GM18498 (cell line): ENCODE measurements at regions not wholly inside any gene's neighbourhood (a gene's known extent, or its start where the extent isn't known, plus 50 kb on each side); places are given as distances from the start of the nearest gene placed in this dataset.

Source experiments
- ATAC-seq: cut with Tn5 transposase; IDR thresholded peaks from one replicate; pipeline ENCODE4 v1.9.1; 2021; ENCODE audit warnings: mild to moderate bottlenecking, moderate library complexity; ENCODE audit not compliant: unreplicated experiment

DNA sequence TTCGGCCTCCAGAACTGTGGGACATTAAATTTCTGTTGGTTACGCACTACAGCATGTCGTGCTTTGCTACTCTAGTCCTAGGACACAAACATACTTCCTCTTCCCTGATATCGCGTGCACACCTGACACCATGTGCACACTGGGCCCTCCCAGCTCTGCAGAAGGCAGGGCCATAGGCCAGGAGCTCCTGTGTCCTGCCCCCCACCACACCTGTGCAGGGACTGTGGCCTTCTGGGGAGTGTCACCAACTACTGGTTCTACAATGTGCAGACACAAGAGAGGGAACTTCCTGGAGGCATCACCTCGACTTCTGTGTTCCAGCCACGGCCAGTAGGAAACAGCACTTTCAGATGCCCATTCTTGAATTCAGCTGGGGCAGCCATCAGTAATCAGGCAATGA is 646.4 kb upstream of the MGMT start:
- ATAC-seq: no peak

DNA sequence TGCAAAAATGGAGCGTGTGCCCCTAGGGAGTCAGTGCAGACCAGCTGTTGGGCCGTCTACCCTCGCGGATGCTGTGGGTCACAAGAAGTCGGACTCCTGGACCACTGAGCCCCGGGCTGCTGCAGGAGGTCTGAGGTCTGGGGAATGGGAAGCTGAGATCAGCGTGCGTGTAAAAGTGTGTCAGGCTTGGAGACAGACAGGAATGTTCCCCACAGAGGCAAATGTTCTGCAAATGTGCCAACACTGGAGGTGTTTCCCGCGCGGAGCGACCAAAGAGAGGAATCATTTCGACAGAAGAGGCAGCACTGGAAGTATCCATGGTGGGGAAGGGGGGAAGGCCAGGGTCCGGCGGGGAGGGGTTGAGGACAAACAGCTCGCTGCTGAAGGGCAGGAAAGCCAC is 643.8 kb upstream of the MGMT start:
- no peak for ATAC-seq

DNA sequence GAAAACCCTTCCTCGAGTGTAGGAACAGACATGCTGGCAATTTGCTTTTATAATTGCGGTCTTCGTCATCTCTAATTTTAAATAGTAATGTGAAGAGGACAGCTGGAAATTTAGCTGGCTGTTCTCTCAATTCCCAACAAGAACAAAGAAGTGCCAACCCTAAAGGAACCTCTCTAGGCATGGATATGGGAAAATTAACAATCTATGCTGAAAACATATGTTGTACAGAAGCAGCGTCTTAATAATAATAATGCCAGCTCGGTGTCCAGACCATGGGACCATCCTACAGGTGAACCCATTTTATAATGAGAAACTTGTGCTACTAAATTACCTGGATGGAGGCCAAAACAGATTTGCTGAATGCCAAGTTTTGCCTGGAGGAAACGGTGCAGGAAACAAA is 641.4 kb upstream of the MGMT start:
- ATAC-seq: no peak

DNA sequence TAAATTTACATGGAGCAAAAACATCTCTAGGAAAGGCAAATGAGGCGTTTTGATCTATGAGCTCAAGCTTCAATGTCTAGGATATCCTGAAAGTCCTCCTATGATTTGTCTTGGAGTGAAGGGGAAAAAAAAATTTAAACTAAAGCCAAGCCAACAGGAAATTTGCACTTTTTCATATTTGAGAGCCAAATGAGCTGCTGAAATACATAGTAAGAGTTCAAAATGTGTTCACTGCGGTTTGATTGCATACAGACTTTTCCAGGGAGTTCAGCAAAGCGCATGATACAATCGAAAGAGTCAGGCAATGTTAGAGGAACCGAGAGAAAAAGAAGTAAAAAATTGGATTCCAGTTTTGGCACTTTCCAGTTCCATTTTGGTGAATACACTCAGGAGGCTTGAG is 633.4 kb upstream of the MGMT start:
- no peak for ATAC-seq

DNA sequence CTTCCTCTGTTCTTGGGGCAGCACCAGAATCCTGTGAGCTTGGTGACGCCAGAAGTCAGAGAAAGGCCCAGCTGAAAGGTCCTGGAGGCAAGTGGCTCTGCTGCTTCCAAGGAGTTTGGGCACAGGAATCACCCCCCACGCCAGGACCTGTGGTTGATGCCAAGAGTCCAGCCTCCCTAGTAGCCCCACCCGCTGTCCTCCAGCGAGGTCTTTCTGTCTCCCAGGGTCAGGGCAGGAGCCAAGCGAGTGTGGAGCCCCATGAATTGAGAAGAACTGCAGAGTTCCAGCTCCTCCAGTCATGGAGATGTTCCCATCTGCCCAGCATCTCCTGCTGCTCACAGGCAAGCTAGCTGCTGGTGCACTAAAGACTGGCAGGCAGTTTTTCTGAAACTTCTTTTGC is 631.7 kb upstream of the MGMT start:
- ATAC-seq: no peak

DNA sequence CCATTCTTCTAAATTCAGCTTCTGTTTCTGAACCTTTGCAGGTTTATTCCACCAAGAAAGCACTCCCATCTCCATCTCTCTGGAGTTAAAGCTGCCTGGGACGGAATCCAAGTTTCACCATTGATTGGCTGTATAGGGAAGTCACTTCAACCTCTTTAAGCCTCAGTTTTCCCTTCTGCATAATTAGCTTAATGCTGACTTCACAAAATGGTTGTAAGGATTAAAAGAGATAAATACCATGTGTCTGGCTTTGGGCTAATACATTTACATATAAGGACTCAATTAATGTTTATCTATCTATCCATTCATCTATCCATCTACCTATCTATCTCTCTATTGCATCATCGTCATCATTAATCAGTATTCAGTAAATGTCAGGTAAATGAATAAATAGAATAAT is 629.6 kb upstream of the MGMT start:
- ATAC-seq: no peak

DNA sequence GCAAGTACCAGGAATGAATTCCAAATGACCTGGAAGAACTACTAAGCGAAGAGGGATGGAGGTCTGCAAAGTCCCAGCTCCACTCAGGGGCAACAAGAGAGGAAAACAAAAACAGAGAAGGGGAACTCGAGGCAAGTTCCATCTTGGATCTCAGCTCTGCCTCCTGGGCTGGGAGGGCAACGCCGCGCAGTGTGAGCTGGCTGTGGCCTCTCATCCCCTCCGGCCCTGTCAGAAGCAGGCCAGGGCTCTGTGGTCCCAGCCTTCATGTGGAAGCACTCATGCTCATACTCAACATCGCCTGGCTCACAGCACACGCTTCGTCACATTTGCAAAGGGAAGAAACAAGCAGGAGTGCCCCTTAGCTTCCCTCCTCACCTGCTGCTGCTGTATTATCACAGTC is 627.9 kb upstream of the MGMT start:
- ATAC-seq: no peak

DNA sequence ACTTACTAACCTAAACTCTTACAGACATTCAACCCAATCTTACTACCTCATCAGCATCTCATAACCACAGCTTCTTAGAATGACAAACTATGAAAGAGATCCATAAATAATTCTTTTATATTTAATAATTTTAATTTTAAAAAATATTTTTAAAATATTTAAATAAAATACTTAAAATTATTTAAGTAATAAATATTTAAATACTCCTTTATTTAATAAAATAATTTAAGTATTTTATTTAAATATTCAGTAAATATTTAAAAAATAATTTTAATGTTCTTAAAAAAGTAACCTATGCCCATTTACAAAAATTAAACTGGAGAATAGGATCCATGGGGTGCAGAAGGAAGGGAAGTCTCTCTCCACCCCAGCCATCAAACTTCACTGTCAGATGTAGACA is 627.3 kb upstream of the MGMT start:
- ATAC-seq: no peak

DNA sequence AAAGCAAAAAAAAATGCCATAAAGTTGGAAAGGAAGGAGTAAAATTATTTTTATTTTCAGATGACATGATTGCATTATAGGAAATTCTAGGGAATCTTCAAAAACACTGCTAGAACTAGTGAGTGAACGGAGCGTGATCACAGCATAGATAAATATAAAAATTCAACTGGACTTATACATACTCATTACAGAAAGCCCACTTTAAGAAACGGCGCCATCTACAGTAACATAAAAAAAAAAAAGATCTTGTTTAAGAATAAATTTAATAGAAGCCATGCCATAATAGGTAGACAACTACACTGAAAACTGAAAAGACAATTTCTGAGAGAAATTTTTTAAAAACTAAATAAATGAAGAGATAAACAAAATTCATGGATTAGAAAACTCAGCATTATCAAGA is 623.1 kb upstream of the MGMT start:
- no peak for ATAC-seq

DNA sequence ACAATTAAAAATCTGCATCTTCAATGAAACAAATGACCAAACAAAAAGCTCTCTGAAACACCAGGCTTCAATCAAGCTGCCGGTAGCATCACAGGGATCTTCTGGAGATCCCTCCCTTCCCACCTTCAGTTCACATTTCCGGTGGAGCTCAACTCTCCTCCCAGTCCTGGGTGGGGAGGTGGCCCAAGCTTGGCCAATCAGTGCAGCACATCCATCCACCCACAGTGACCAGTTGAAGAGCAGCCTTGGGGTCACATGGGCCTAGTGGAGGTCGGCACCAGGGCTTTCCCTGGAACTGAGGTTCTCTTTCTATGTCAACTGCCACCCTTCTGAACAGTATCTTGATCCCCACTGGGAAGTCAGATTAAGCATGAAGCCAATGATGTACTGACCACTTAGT is 620.1 kb upstream of the MGMT start:
- no peak for ATAC-seq

DNA sequence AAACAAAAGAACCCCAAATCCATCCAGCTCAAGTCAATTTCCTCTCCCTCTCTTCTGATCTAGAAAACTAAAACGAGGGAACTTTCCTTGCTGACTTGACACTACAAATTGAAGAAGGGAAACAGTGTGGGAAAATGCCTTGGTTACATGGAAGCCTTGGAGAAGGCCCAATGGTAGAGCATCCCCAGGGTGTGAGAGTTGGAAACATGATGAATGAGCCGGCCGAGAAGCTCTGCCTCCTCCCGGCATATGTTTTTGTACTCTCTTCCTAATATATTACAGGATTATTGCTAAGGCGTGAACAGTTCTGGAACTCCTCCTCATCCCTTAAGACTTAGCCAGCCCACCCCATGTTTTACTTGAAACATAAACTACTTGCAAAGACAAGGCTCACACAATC is 618.2 kb upstream of the MGMT start:
- no peak for ATAC-seq

DNA sequence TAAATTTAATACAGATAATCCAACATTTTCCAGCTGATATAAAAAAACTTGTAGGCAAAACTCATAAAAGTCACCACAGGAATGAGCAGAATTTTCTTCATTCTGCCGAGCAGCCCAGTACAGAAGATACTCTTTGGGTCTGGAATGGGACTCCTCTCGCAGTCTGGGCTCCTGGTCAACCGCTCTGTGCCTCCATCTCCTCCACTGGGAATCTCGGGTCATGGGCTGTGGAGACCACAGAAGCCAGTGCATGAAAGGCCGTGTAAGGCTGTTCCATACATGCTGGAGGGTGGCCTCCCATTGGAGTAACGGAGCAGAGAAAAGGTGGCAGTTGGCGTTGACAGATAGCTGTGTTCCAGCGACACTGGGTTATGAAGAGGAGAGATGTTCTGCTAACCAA is 616.4 kb upstream of the MGMT start:
- ATAC-seq: no peak

DNA sequence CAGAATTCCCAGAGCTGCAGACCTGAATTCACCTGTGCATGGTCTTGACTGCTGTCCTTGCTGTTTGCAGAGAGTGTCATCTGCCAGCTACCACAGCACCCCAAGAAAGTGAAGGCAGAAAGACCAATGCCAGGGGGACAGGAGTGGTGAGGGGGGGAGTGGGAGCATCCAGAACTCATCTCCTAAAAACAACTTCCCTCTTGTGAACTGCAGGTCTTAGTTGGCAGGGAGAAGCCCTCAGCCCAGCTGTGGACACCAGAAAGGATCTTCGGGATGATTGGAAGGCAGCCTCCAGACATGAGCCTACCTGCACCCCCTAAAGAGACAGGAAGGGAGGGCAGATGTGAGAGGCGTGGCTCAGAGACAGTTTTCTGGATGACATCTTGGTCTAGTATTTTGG is 615.8 kb upstream of the MGMT start:
- no peak for ATAC-seq

DNA sequence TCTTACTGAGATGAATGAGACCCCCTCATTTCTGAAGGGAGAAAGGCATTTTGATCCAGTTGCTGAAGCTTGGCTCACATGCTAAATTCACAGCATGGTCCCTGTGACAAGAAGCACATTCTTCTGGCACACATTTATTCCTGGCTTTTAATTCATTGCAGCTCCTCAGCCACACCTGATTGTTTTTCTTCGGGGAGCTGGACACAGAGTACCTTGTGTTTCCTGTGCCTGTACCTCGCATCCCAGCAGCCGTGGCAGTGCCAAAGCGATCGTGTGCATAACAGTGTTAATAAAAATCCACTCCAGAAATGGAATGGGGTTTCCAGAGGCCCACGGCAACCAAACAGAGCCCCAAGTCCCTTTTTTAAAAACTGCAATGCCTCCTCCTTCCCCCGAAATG is 615.3 kb upstream of the MGMT start:
- no peak for ATAC-seq

DNA sequence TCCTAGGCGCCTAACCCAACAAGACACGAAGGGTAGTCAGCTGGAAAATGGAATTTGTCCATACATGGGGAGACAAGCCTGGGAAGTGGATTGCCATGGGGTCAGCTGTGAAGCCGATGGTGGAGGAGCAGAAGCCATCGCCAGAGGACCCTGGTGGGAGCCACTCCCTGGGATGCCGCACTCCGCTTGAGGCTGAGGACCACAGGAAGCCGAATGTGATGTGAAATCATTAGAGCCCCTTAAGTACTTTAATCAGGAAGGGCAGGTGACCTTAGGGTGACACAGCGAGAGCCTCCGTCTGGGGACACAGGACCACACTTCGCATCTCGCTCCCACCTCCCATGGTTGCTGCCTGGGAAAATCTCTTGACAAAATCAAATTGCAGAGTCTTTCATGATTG is 614.6 kb upstream of the MGMT start:
- ATAC-seq: no peak

DNA sequence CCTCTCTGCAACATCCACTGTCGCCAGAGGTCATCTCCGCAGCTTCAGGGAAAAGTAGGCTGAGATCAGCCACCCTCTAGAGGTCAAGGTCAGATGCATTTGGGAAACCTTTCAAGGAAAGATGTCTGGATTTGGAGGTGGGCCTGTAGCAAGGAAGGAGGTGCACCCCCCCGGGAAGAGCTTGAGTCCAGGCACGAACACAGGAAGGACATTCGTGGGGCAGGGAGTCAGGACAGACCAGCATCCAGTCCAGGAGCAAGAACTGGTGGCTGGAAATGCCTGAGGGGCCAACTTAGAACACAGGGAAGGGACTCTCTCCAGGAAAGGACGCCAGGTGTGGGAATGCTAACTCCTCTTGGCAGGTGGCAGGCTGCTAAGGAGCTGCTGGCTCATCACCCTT is 614.1 kb upstream of the MGMT start:
- no peak for ATAC-seq

DNA sequence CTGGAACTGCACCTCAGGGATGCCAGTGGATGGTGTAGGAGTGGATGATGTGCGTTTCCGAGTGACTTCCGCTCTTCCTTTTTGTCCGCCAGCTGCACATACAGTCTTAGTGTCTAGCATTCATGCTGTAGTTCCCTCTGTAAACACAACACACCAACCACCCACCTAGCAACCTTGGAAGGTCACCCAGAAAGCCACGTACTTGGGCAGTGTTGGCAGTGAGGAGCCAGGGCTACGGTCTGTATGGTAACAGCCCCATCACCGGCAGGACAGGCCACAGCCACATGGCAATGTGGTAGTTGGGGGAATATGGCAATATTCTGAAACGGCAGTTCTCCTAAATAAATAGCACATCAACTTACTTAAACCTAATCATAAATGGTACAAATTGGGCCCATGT is 613.5 kb upstream of the MGMT start:
- no peak for ATAC-seq

DNA sequence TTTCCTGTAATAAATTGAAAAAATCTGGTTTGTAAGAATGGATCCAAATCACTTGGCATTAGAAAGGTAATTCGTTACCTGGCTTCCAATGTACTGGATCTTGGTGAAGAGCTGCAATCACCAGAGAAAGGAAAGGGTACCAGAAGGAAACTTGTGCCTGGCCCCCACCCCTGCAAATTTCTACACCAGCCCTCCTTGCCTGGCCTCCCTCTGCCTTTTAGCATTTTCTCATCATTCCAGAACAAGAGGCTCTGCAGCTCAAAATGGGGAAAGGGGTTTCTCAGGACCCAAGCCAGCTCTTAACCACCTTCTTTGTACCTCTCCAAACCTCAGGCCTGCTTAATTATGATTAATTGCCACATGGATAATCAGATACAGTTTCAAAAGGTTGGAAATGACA is 612.8 kb upstream of the MGMT start:
- ATAC-seq: no peak

DNA sequence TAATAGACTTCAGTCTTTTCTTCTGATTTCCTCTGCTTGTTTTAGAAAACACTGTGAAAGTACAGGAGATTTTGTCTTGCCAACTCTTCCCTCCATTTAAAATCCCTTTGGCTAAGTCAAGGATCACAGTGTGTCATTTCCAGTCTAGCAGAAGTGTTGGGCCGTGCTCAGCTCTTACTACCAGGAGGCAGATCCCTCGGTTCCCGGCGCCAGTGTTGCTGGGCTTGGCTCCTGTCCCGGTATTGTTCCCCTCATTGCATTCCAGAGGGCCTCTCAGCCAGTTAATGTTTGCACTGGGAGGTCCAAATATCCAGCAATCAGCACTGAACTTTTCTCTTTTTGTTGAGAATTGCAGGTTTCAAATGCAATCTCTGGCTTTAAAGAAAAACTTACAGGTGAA is 612.1 kb upstream of the MGMT start:
- no peak for ATAC-seq

DNA sequence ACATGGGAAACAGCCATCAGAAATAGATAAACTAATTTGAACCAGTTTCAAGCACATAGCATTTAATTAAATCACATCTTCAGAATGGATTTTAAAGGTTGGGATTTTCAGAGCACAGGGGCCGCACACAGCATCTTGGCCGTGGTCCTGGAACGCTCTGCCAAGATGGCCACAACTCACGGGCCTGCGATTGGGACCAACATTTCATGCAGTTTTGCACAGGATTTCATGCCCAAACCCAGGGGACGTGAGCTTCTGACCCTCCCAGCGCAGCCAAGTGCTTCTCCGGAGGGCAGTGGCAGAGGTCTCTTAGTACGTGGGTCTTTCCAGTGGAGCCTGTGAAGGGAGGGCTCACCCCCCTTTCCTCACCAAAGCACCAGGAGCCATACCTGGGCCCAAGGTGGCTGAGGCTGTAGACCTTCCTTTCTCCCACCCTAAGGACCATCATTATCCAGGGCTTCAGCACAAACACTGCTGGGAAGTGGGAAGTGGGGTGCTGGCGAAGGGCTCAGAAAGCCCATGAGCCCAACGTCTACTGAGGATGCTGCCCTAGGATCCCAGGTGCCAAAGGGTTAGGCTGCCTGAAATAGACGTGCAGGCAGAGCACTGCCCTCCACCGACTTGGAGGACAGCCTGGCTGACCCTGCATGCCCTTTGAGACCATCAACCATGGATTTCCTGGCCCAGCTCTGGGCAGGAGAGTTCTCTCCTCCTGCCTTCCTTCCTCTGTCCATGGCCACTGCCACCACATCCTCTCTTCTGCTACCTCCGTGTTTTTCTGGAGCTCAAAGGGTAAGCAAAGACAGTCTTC is 611.2 kb upstream of the MGMT start:
- no peak for ATAC-seq

DNA sequence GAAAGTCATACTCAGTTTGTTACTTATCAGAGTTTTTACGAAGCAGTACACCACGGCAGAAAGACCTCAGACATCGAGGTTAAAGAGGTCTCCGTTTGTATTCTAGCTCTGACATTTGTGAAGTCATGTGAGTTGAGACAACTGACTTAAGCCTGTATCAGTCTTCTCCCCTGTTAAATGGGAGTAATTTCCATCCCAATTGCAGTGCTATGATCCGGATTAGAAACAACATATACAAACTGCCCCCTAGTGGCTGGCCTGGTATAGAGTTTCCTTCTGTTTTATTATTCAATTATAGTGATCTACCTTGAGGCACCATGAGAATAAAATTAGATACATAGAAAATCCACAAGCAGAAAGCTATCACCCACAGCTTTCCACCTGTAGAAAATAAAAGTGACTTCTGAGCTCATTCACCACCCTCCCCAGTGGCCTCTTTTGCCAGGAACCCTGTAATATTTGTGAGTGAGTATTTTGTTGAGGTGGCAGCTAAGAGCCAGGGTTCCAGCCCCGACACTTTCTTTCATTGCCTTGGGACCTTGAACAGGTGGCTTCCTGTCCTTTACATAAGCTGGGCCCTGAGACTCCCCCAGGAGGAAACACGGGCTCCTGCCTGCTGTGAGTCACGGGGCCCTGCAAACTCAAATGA is 607.2 kb upstream of the MGMT start:
- ATAC-seq: no peak

DNA sequence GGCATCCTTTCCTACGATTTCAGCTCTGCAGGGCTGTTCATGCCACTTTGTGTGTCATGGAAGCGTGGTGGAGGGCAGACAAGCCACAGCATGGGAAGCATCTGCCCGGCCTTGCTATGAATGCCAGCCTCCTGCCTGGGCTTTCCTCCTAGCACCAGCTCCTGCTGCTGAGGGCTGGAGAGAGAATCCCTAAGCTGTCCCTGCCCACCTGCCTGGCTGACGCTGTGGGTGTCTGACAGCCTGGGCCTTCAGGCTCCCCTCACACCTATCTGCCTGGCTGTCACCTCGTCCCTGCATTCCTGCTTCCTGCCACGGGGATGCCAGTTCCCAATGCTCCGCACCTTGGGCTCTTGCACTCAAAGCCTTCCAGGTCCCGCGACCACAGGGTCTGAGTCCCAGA is 606.5 kb upstream of the MGMT start:
- no peak for ATAC-seq
